ENCODE measurements at regions not wholly inside any gene's neighbourhood (a gene's known extent, or its start where the extent isn't known, plus 50 kb on each side); places are given as distances from the start of the nearest gene placed in this dataset.

GRCh38 chr11:107202241-107202640 lies 184.0 kb upstream of the GUCY1A2 start:
- H3K4me1 ChIP-seq (ENCODE audit: control insufficient read depth, insufficient read depth, low read length) = peaks cover 8% of the 10 kb centered on the region
- no peaks in the 10 kb centered on the region for H3K27me3 ChIP-seq (ENCODE audit: control insufficient read depth, insufficient read depth, low read length, poor library complexity, severe bottlenecking)
- no peak overlapping the region for H3K4me3 ChIP-seq (ENCODE audit: low read length)
- peaks cover 6% of the 10 kb centered on the region for H3K9me3 ChIP-seq (ENCODE audit: control insufficient read depth, low read length)
- TF ChIP-seq, protein P1, sequence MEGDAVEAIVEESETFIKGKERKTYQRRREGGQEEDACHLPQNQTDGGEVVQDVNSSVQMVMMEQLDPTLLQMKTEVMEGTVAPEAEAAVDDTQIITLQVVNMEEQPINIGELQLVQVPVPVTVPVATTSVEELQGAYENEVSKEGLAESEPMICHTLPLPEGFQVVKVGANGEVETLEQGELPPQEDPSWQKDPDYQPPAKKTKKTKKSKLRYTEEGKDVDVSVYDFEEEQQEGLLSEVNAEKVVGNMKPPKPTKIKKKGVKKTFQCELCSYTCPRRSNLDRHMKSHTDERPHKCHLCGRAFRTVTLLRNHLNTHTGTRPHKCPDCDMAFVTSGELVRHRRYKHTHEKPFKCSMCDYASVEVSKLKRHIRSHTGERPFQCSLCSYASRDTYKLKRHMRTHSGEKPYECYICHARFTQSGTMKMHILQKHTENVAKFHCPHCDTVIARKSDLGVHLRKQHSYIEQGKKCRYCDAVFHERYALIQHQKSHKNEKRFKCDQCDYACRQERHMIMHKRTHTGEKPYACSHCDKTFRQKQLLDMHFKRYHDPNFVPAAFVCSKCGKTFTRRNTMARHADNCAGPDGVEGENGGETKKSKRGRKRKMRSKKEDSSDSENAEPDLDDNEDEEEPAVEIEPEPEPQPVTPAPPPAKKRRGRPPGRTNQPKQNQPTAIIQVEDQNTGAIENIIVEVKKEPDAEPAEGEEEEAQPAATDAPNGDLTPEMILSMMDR (conservative IDR thresholded peaks at IDR 0.05) = no peak
- no peaks in the 10 kb centered on the region for H3K36me3 Mint-ChIP-seq (ENCODE audit: low read depth)
- no peak overlapping the region for H3K27ac ChIP-seq (ENCODE audit: low read depth, low read length)
- H3K4me1 Mint-ChIP-seq = peaks cover 15% of the 10 kb centered on the region
- DNase-seq = no peak
- no peaks in the 10 kb centered on the region for H3K36me3 ChIP-seq (ENCODE audit: control insufficient read depth, insufficient read depth, low read length)
- 90 to 93% methylated on average over 3 of the region's 3 CpGs for WGBS, 2 experiments (ENCODE audit: insufficient coverage in 1 of 2, insufficient read length in 1 of 2)
- no peak overlapping the region for H3K27ac Mint-ChIP-seq
- H3K9me3 Mint-ChIP-seq = peaks cover 18% of the 10 kb centered on the region
- no peak overlapping the region for H3K9ac ChIP-seq (ENCODE audit: extremely low read depth, low read length, poor library complexity, severe bottlenecking)
- H3K4me3 Mint-ChIP-seq = no peak overlapping the region
- no peaks in the 10 kb centered on the region for H3K27me3 Mint-ChIP-seq (ENCODE audit: insufficient read depth)

DNA sequence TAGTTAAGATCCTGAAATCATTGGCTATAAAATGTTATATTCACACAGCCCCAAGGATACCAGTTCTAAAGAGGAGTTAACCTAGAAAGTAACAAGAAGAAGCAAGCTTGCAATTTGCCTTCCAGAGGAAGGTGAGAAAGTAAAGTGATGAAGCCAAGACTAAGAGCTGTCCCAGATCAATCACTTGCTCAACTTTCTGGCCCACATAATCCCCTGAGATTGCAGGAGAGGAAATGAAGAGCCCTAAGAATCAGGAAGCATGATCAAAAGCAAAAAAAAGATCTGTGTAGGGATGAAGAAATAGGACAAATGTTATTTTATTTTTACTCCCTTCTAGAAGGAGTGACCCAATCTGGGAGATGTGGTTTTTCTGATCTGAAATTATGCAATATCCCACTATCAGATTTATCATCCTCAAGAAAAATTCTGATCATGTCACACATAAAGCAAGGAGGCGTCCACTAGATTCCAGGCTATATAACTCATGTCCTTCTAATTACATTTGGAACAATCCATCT lies 180.3 kb upstream of the GUCY1A2 start:
- Mint-ChIP-seq H3K36me3 (ENCODE audit: low read depth) (no peaks in the 10 kb centered on the region), H3K9me3 (peaks cover 4% of the 10 kb centered on the region), H3K27me3 (ENCODE audit: insufficient read depth) (no peaks in the 10 kb centered on the region), H3K4me3 (no peak overlapping the region), H3K27ac (no peak overlapping the region), H3K4me1 (peaks cover 15% of the 10 kb centered on the region)
- Histone ChIP-seq H3K27me3 (ENCODE audit: control insufficient read depth, insufficient read depth, low read length, poor library complexity, severe bottlenecking) (no peaks in the 10 kb centered on the region), H3K9me3 (ENCODE audit: control insufficient read depth, low read length) (no peaks in the 10 kb centered on the region), H3K4me3 (ENCODE audit: low read length) (no peak overlapping the region), H3K36me3 (ENCODE audit: control insufficient read depth, insufficient read depth, low read length) (no peaks in the 10 kb centered on the region), H3K27ac (ENCODE audit: low read depth, low read length) (no peak overlapping the region), H3K4me1 (ENCODE audit: control insufficient read depth, insufficient read depth, low read length) (peaks cover 5% of the 10 kb centered on the region), H3K9ac (ENCODE audit: extremely low read depth, low read length, poor library complexity, severe bottlenecking) (no peak overlapping the region)
- TF ChIP-seq, protein P1 (conservative IDR thresholded peaks at IDR 0.05) = no peak
- WGBS, 2 experiments (ENCODE audit: insufficient coverage in 1 of 2, insufficient read length in 1 of 2) = 94% methylated on average over 1 of the region's 1 CpG; no CpG with 5 or more reads in 1 of the 2 experiments
- no peak for DNase-seq

DNA sequence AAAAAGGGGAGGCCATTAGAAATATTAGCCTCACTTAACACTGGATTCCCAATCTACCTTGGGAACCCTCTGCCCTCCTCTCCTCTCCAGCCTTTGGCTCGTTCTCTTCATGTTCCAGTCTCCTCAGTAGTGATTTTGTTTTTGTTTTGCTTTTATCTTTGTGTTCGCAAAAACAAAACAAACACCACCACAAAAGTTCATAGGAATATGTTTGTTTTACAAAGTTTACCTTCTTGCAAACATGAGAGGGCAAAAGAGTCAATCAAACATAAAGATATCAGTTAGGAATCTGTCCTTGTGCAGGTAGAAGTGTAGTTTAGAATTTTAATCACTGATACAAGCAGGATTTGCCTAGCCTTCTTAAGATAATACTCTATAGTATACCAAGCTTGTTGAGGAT lies 179.7 kb upstream of the GUCY1A2 start:
- H3K27me3 ChIP-seq (ENCODE audit: control insufficient read depth, insufficient read depth, low read length, poor library complexity, severe bottlenecking) = no peaks in the 10 kb centered on the region
- H3K9ac ChIP-seq (ENCODE audit: extremely low read depth, low read length, poor library complexity, severe bottlenecking) = no peak overlapping the region
- DNase-seq = no peak
- Mint-ChIP-seq H3K4me3 (no peak overlapping the region), H3K27me3 (ENCODE audit: insufficient read depth) (no peaks in the 10 kb centered on the region), H3K4me1 (peaks cover 12% of the 10 kb centered on the region), H3K27ac (no peak overlapping the region), H3K36me3 (ENCODE audit: low read depth) (no peaks in the 10 kb centered on the region), H3K9me3 (peaks cover 4% of the 10 kb centered on the region)
- H3K36me3 ChIP-seq (ENCODE audit: control insufficient read depth, insufficient read depth, low read length) = no peaks in the 10 kb centered on the region
- WGBS, 2 experiments (ENCODE audit: insufficient coverage in 1 of 2, insufficient read length in 1 of 2) = 80% methylated on average over 1 of the region's 2 CpGs; no CpG with 5 or more reads in 1 of the 2 experiments
- no peaks in the 10 kb centered on the region for H3K9me3 ChIP-seq (ENCODE audit: control insufficient read depth, low read length)
- H3K4me1 ChIP-seq (ENCODE audit: control insufficient read depth, insufficient read depth, low read length) = peaks cover under 1% of the 10 kb centered on the region
- TF ChIP-seq, protein P1 (conservative IDR thresholded peaks at IDR 0.05) = no peak
- H3K4me3 ChIP-seq (ENCODE audit: low read length) = no peak overlapping the region
- H3K27ac ChIP-seq (ENCODE audit: low read depth, low read length) = no peak overlapping the region

Measured in endodermal cell (in vitro differentiated cells).